Renal pelvis (tissue), 1 donor: ENCODE measurements at regions not wholly inside any gene's neighbourhood (a gene's known extent, or its start where the extent isn't known, plus 50 kb on each side); places are given as distances from the start of the nearest gene placed in this dataset.
"Not testable (repeated sequence)": the region's sequence is repeated elsewhere in the genome, so short reads cannot be mapped to it uniquely, and the experiment has no call there.

Experiments
- DNase-seq: peaks from one replicate; pipeline ENCODE4 v3.0.0-alpha.2; 2013

- DNase-seq, result no peak
These were observed 95.0 kb upstream of the FAM20C start for GRCh38 chr7:97310-97841.

GRCh38 chr7:101146-102046 lies 91.0 kb upstream of the FAM20C start:
- no peak for DNase-seq

- DNase-seq, result no peak
These were observed 90.2 kb upstream of the FAM20C start for GRCh38 chr7:102047-102711.

- no peak for DNase-seq
These were observed 89.7 kb upstream of the FAM20C start for GRCh38 chr7:102721-103120.

GRCh38 chr7:103981-104380 lies 88.4 kb upstream of the FAM20C start:
- DNase-seq, result not testable (repeated sequence)

GRCh38 chr7:105002-105401 lies 87.4 kb upstream of the FAM20C start:
- no peak for DNase-seq

- DNase-seq, result no peak
These were observed 86.0 kb upstream of the FAM20C start for GRCh38 chr7:106356-106755.

GRCh38 chr7:107233-107632 lies 85.1 kb upstream of the FAM20C start:
- no peak for DNase-seq

GRCh38 chr7:107907-108306 lies 84.5 kb upstream of the FAM20C start:
- no peak for DNase-seq

- DNase-seq, result no peak
These were observed 83.3 kb upstream of the FAM20C start for GRCh38 chr7:109094-109493.

GRCh38 chr7:109898-110556 lies 82.3 kb upstream of the FAM20C start:
- no peak for DNase-seq

GRCh38 chr7:110557-111232 lies 81.7 kb upstream of the FAM20C start:
- DNase-seq, result no peak

GRCh38 chr7:111591-111990 lies 80.8 kb upstream of the FAM20C start:
- DNase-seq, result no peak

GRCh38 chr7:112881-113280 lies 79.5 kb upstream of the FAM20C start:
- no peak for DNase-seq

GRCh38 chr7:115274-115911 lies 77.0 kb upstream of the FAM20C start:
- DNase-seq, result no peak

- DNase-seq, result no peak
These were observed 76.0 kb upstream of the FAM20C start for GRCh38 chr7:116188-116981.

GRCh38 chr7:117836-118614 lies 74.3 kb upstream of the FAM20C start:
- no peak for DNase-seq

GRCh38 chr7:118615-119391 lies 73.6 kb upstream of the FAM20C start:
- no peak for DNase-seq
